ENCODE measurements at regions not wholly inside any gene's neighbourhood (a gene's known extent, or its start where the extent isn't known, plus 50 kb on each side); places are given as distances from the start of the nearest gene placed in this dataset.
A peak's percentile ranks its signal among the peaks of the same experiment; 100 is the strongest.

DNA sequence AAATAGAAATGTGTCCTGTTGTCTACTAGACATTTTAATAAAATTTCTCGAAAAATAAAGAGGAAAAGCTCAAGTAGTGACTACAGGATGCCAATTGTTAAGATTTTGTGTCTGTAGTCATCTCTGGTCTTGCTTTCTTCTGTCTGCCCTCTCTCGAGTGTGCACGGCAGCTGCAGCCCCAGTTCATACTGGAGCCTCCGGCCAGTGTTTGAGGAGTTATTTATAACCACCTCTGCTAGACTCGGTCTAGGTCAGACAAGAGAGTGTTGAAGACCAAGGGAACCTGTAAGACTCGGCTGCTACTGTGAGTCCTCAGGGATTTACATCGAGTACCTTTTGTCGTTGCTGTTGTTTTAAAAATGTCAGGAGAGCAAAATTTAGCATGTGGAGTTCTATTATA, 810.1 kb upstream of the POU3F3 start:
- H4K8ac ChIP-seq (ENCODE audit: extremely low read depth, insufficient read depth, low read length) = no peak overlapping the region
- TF ChIP-seq RFX5 (IDR thresholded peaks at IDR 0.05; ENCODE audit: borderline replicate concordance, low read depth, low read length) (no peak), SIX5 (IDR thresholded peaks at IDR 0.05; ENCODE audit: low read depth, low read length) (no peak), GABPA (IDR thresholded peaks at IDR 0.05; ENCODE audit: borderline replicate concordance, insufficient read depth, low read length) (no peak), SAP30 (IDR thresholded peaks at IDR 0.05; ENCODE audit: insufficient read depth, insufficient replicate concordance, low read length) (no peak), SUZ12 (IDR thresholded peaks at IDR 0.05; ENCODE audit: low read length) (no peak), ZNF274 (IDR thresholded peaks at IDR 0.05; ENCODE audit: borderline replicate concordance, extremely low read depth, low read length) (no peak), HDAC2 (IDR thresholded peaks at IDR 0.05; ENCODE audit: borderline replicate concordance in 1 of 2, low read depth in 2 of 2, low read length in 2 of 2) (no peak), EP300 (IDR thresholded peaks at IDR 0.05; ENCODE audit: borderline replicate concordance in 1 of 2, low read depth in 2 of 2, low read length in 2 of 2) (no peak), HDAC6 (IDR thresholded peaks at IDR 0.05; ENCODE audit: low read depth, low read length) (no peak), CTBP2 (IDR thresholded peaks at IDR 0.05; ENCODE audit: borderline replicate concordance, insufficient read depth, insufficient read length, low read length) (no peak), CHD2 (IDR thresholded peaks at IDR 0.05; ENCODE audit: low read length) (no peak), ASH2L (IDR thresholded peaks at IDR 0.05; ENCODE audit: low read length) (no peak)

More for the DNA sequence above, 810.1 kb upstream of the POU3F3 start:
- Histone ChIP-seq H3K4me2 (ENCODE audit: insufficient read depth in 1 of 2, low read depth in 2 of 2, low read length in 2 of 2) (no peak overlapping the region), H3K9ac (replicated peaks in 1 of 4; ENCODE audit: extremely low read depth in 1 of 4, low read depth in 3 of 4, low read length in 3 of 4) (no peak overlapping the region), H2BK20ac (ENCODE audit: low read length) (no peak overlapping the region), H2BK12ac (ENCODE audit: low read depth, low read length) (no peak overlapping the region), H2AK5ac (ENCODE audit: low read depth, low read length) (no peak overlapping the region), H2BK120ac (replicated peaks; ENCODE audit: low read depth, low read length) (no peak overlapping the region), H2BK5ac (ENCODE audit: low read depth, low read length) (no peak overlapping the region), H3K79me1 (ENCODE audit: low read depth, low read length) (no peaks in the 10 kb centered on the region), H3K23me2 (ENCODE audit: low read depth, low read length) (no peaks in the 10 kb centered on the region; the same call in 1 of the 2 replicates), H2BK15ac (ENCODE audit: low read length) (no peak overlapping the region), H3K27ac (ENCODE audit: low read depth, low read length) (no peak overlapping the region), H3K4me1 (replicated peaks in 1 of 4; ENCODE audit: control insufficient read depth in 3 of 4, insufficient read depth in 4 of 4, low read length in 3 of 4) (peaks cover 0 to 3% (median 0%) of the 10 kb centered on the region in 4 experiments; a peak in 1 of 7 replicates), H4K5ac (ENCODE audit: insufficient read length, low read depth, low read length) (no peak overlapping the region), H4K91ac (replicated peaks; ENCODE audit: insufficient read length, low read length) (no peak overlapping the region), H3K9me3 (ENCODE audit: insufficient read depth in 2 of 2, low read depth in 1 of 2, low read length in 1 of 2) (no peaks in the 10 kb centered on the region), H3K18ac (ENCODE audit: extremely low read depth, low read length) (no peak overlapping the region), H4K20me1 (replicated peaks in 1 of 2; ENCODE audit: control insufficient read depth in 1 of 2, insufficient read depth in 2 of 2, low read length in 2 of 2) (no peaks in the 10 kb centered on the region), H3K27me3 (replicated peaks in 1 of 4; ENCODE audit: control insufficient read depth in 3 of 4, extremely low read depth in 1 of 4, insufficient read depth in 3 of 4, low read length in 3 of 4) (no peaks in the 10 kb centered on the region), H3K4ac (replicated peaks; ENCODE audit: insufficient read length, low read depth, low read length) (no peak overlapping the region), H2AFZ (ENCODE audit: low read length) (peak overlapping the region; percentile 34; the same call in 1 of the 2 replicates), H3K36me3 (ENCODE audit: control insufficient read depth in 2 of 4, insufficient read depth in 4 of 4, low read length in 3 of 4) (no peaks in the 10 kb centered on the region), H3K56ac (replicated peaks; ENCODE audit: insufficient read length, low read depth, low read length) (no peak overlapping the region), H3K14ac (ENCODE audit: insufficient read length) (no peak overlapping the region), H3K79me2 (ENCODE audit: control insufficient read depth in 1 of 2, insufficient read depth in 2 of 2, low read length in 2 of 2) (no peaks in the 10 kb centered on the region), H3K23ac (ENCODE audit: insufficient read length) (no peak overlapping the region), H3K4me3 (ENCODE audit: extremely low read depth in 1 of 4, insufficient read depth in 2 of 4, low read depth in 3 of 4, low read length in 4 of 4) (no peak overlapping the region)
- ChIA-PET CTCF (ENCODE audit: partially characterized antibody) (interaction anchor here (0.6 to 0.9 kb wide), 2 partner anchors 9 to 806 kb away, joined by 3 read pairs; no protein-coding TSS in a partner anchor), POLR2A (ENCODE audit: partially characterized antibody) (no interaction called here)
- FAIRE-seq = no peak
- 90% methylated on average over 8 of the region's 8 CpGs; no CpG with 5 or more reads in 1 of the 2 experiments for WGBS, 2 experiments (ENCODE audit: extremely low coverage in 1 of 2, insufficient coverage in 1 of 2, insufficient read length in 1 of 2, insufficient replicate concordance in 2 of 2, low coverage in 1 of 2, low lambda C conversion rate in 2 of 2, missing lambda C conversion rate in 1 of 2)
- no peak for DNase-seq (ENCODE audit: low read depth in 1 of 2, low spot score in 2 of 2)

Measured in H1 (cell line).